Renal cortical epithelial cell (primary cell): ENCODE measurements at regions not wholly inside any gene's neighbourhood (a gene's known extent, or its start where the extent isn't known, plus 50 kb on each side); places are given as distances from the start of the nearest gene placed in this dataset.

Experiments used
- DNase-seq: peaks from one replicate; pipeline ENCODE4 v3.0.0-alpha.2; 2011; ENCODE audit warnings: low read depth

- no peak for DNase-seq
These were observed 86.0 kb upstream of the TP53I11 start for GRCh38 chr11:45036733-45037132.

DNA sequence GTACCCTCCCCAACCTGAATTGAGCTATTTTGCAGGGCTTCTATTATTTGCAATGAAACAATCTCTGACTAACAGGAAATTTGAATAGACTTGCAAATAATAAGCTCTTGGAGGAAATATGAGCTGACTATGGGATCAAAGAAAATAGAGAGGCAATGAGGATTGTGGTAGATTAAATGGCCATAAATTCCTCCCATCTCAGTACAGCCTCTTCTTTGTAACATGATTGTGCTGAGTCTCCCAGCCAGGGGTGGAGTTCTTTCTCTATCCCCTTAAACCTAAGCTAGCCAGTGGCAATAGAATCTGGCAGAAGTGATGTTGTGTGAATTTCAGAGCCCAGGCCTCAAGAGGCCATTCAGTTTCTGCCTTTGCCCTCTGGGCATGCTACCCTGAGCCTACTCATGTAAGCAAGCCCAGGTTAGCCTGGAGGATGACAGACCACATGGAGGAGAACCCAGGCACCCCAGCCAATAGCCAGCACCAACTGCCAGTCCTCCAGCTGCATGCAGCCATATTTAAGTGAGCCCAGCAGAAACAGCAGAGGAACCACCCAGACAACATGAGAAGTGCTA, 86.8 kb upstream of the TP53I11 start:
- no peak for DNase-seq

DNA sequence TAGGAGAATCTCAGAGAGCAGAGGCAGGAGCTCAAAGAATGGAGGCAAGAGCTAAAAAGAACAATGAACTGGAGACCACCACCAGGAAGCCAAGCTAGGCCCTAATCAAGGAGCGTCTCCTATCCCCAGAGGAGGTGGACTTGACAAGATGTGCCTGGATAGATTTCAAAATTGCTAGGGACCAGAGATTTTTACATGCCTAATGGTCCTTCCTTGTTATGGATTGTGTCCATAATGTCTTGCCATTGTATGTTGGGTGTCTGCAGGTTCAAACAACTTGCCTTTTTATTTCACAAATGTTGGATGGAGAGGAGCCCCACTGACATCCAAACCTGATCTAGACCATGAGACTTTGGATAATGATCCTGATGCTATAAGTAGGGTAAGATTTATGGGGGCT, 88.2 kb upstream of the TP53I11 start:
- DNase-seq: no peak

DNA sequence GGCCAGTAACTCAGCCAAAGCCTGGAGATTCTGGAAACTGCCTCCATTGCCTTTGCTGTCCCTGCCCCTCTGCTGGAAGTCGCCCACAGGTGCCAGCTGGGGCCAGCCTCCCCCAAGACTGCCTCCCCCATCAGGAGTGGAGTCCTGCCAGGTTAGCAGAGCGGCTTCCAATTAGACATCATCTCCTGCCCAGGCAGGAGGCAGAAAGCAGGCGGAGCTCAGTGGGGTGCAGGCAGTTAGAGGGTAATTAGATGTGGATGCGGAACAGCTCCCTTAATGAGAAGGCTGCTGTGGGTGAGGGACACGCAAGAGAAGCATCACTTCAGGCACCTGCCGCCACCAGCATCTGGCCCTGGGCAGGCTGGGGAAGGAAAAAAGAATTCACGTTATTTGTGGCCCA, 90.9 kb upstream of the TP53I11 start:
- DNase-seq: no peak

DNA sequence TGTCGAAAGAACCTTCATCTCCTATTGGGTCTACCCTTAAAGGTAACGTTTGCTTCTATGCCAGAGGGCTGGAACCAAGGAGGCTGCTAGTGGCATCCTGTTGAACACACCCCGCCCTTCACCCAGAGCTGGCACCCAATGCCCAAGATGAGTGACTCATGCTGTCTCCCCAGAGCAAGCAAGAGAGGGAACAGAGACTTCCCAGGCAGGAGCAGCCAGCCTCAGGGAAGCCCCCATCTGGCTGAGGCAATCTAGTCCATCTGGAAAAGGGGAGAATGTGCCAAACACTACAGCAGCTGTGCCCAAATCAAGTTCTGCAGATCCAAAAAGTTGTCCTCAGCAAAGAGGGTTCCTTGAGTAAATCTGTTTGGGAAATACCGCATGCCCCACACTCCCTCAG, 91.9 kb upstream of the TP53I11 start:
- peak; percentile 18 for DNase-seq

DNA sequence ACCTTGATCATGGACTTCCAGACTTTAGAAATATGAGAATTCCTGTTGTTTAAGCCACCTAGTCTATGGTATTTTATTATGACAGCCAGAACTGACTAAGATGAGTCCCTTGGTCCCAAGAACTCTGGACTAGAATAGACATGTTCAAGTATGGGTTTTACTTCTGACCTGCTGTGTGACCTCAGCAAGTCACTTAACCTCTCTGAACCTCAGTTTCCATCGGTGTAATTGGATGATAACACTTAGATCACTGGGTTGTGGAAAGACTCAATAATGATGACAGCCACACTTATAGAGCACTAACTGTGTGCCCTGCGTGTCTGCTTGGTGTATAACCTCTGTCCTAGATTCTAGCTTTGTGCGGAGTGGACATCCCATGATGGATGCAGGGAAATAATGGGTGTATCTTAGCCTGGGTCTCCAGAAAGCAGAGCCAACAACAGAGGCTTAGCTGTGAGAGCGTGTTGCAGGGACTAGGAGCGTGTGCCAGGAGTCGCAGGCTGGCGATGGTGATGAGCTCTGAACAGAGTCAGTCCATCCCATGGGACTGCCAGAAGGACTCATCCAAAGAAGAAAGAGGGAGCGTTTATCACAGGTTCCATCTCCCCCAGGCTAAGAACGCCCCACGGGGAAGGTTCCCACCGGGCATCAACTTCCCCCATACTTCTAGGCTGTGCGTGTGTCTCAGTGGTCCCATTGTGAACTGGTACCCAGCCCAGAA, 93.2 kb upstream of the TP53I11 start:
- no peak for DNase-seq

DNA sequence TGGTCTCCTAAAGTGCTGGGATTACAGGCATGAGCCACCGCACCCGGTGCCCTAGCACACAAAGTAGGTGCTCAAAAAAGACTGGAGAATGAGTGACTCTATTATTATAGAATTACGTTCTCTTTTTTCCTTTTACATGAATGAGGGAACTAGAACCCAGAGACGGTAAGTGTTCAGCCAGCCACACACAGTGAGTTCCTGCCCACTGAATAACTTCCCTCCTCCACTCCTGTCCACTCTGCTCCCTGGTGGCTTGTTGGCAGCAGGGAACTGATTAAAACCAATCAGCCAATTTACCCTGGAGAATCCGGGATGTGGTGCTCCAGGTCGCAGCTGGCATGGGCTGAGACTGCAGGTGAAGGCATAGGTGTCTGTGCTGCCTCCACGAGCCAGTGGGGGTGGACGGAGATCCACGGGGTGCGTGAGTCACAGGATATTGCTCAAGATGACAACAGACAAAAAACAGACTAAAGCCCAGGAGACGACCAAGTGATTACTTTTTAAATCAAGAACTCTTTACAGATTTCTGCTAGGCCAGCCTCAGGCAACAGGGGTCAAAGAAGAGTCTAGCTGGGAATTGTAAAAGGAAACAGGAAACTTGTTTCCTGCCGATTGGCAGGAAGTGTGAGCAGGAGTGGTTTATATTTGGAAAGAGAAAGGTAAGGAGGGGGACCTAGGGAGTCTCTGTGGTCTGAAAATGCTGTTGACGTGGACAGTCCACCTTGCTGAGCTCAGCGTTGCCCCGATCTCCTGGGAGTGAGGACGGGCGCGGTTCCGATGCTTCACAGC, 95.2 kb upstream of the TP53I11 start:
- peak; percentile 62 for DNase-seq

DNA sequence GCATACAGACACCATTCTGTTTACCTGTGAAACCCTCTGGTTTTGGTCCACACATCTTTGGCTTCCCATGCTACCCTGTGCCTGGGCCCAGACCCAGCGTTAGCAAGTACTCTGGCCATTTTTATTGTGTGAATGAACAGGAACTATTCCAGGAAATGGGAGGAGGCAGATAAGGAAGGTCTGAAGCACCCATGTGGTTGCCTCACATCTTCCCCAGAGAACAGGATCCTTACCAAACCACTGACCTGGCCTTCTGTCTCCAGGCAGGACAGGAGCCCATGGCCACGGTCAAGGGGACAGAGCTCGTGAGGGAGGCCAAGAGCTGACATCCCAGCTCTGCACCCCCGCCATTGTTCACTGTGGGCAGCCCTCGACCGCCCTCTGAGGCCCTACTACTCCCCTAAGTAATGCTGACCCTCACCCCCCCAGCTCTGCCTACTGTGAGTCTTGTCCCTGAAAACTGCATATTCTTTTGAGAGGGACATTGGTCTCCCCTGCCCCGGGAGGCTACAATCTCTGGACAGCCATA, 97.7 kb upstream of the TP53I11 start:
- no peak for DNase-seq

DNA sequence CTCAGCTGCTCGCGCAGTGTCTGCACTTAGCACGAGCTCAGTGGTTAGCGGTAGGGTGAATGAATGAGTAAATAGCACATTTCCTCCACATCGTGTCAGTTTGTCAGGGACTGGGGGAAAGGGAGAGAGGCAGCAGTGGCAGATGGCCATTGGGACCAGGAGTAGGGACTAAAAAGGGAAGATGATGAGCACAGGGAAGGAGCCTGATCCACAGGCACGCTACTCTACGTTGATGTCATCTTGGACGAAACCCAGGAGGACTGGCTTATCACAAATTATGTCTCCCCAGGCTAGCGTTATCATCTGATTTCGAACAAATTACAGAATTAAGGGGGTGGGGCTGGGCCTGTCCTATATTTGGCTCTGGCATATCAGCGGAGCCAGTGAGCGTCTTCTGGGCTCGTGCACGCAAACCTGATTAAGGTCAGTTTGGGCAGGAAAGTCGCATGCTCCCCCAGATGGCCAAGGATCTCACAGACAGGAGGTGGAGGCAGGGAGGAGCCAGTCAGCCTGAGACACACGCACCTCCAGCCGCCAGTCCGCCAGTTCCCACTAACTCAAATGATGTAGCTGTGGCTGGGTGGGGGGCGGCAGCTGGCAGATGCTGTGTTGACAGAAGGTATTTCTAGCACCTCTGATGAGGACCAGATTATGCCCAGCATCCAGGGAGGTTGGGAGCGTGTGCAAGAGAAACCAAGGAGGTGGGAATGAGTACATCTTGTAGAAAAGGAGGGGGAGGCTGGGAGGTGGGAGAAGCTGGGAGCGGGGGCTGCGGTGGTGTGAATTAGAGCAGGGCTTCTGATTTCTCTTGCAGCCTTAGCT, 97.4 kb upstream of the PRDM11 start:
- no peak for DNase-seq

DNA sequence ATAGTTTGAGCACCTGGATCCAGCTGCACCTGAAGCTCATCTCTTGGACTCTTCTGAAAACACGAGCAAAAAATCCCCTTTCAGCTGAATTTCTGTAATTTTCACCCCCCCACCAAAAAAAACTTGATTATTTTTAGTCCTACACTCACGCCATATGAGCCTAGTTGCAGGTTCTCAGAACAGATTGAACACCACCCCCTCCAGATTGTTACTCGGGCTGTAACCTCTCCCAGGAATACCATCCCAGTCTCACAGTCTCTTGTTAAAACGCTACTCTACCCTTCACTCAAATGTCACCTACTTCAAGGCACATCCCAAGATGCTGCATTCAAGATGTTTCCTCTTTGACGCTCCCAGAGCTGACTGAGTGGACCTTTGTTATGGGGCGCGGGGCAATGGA, 96.3 kb upstream of the PRDM11 start:
- DNase-seq: no peak

GRCh38 chr11:45051621-45052020, 94.8 kb upstream of the PRDM11 start:
- DNase-seq: no peak

GRCh38 chr11:45052361-45052760, 94.1 kb upstream of the PRDM11 start:
- no peak for DNase-seq

- no peak for DNase-seq
These were observed 92.5 kb upstream of the PRDM11 start for GRCh38 chr11:45053736-45054446.

GRCh38 chr11:45054956-45055355, 91.5 kb upstream of the PRDM11 start:
- DNase-seq: no peak

DNA sequence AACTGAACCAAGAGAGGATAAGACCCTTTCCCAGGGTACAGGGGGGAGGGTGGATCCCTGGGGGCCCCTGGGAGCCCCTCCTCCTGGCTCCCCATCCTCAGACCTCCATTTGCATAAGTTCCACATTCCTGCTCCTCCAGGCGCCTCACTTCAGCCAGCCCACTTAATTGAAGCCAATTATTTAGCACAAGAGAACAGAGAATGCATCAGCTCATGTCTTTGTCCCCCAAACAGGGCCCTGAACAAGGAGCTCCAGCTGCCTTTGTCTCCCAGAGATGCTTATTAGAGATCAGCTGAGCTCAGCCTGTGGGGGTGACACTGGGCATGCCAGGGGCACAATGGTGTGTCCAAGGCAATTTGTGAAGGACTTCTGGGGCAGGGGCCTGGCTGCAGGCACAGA, 89.9 kb upstream of the PRDM11 start:
- DNase-seq: no peak

GRCh38 chr11:45057938-45058646, 88.3 kb upstream of the PRDM11 start:
- no peak for DNase-seq

GRCh38 chr11:45058647-45058950, 87.8 kb upstream of the PRDM11 start:
- no peak for DNase-seq

- no peak for DNase-seq
These were observed 85.7 kb upstream of the PRDM11 start for GRCh38 chr11:45060707-45061106.

- no peak for DNase-seq
These were observed 84.8 kb upstream of the PRDM11 start for GRCh38 chr11:45061641-45062040.

DNA sequence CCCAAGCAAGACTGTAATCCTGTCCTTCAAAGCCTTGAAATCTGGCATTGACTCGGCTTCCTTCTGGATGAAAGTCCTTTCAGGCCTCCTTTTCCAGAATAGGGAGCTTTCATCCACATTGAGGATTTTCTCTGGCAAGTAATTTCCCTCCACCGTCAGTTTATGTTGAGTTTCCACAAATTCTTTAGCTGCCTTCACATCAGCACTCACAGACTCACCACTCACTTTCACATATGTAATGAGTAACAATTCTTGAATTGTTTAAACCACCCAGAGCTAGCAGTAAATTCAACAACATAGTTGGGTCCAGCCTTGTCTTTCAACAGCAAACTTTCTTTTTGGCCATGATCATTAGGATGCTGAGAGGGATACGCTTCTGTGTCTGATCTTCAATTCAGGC, 84.3 kb upstream of the PRDM11 start:
- no peak for DNase-seq
